WERI-Rb-1 (cell line): ENCODE measurements at regions not wholly inside any gene's neighbourhood (a gene's known extent, or its start where the extent isn't known, plus 50 kb on each side); places are given as distances from the start of the nearest gene placed in this dataset.
"Not testable (repeated sequence)": the region's sequence is repeated elsewhere in the genome, so short reads cannot be mapped to it uniquely, and the experiment has no call there.

Experiments used
- DNase-seq: peaks from one replicate; pipeline ENCODE4 v3.0.0-alpha.2; 2020
- H3K27ac ChIP-seq: fragments of 250-450 bp; sonication (Bioruptor Pico); 2 replicates; pipeline ENCODE4 v1.5.1; 2020; ENCODE audit warnings: mild to moderate bottlenecking, moderate library complexity
- H3K27me3 ChIP-seq: fragments of 250-450 bp; sonication (Bioruptor Pico); 2 replicates; pipeline ENCODE4 v1.5.1; 2021; ENCODE audit warnings: mild to moderate bottlenecking, low read depth, moderate library complexity; ENCODE audit not compliant: insufficient read depth, severe bottlenecking
- H3K36me3 ChIP-seq: fragments of 250-450 bp; sonication (Bioruptor Pico); 2 replicates; pipeline ENCODE4 v1.5.1; 2020; ENCODE audit warnings: mild to moderate bottlenecking, moderate library complexity
- H3K4me3 ChIP-seq: 2 replicates; pipeline ENCODE4 v1.5.1; 2011; ENCODE audit warnings: low read depth, mild to moderate bottlenecking, control low read depth, low read length
- H3K9me3 ChIP-seq: fragments of 250-450 bp; sonication (Bioruptor Pico); 2 replicates; pipeline ENCODE4 v1.5.1; 2021; ENCODE audit warnings: mild to moderate bottlenecking, moderate library complexity; ENCODE audit not compliant: severe bottlenecking
- CTCF ChIP-seq: IDR thresholded peaks from 2 replicates; pipeline ENCODE4 v1.5.1; 2011; ENCODE audit warnings: low read depth, mild to moderate bottlenecking, control low read depth, inconsistent platforms, low read length

GRCh38 chr2:187617905-187618304 lies 63.7 kb upstream of the TFPI start:
- Histone ChIP-seq H3K36me3 (no peaks in the 10 kb centered on the region), H3K27me3 (no peaks in the 10 kb centered on the region), H3K27ac (no peak overlapping the region), H3K9me3 (no peaks in the 10 kb centered on the region), H3K4me3 (no peak overlapping the region)
- DNase-seq = no peak
- no peak for TF ChIP-seq CTCF

GRCh38 chr2:187618813-187619212 lies 64.6 kb upstream of the TFPI start:
- Histone ChIP-seq H3K27me3 (no peaks in the 10 kb centered on the region), H3K36me3 (no peaks in the 10 kb centered on the region), H3K27ac (no peak overlapping the region), H3K9me3 (no peaks in the 10 kb centered on the region), H3K4me3 (no peak overlapping the region)
- TF ChIP-seq CTCF = no peak
- no peak for DNase-seq

GRCh38 chr2:187627153-187627552 lies 72.9 kb upstream of the TFPI start:
- H3K27ac ChIP-seq = no peak overlapping the region
- no peaks in the 10 kb centered on the region for H3K27me3 ChIP-seq
- H3K4me3 ChIP-seq = no peak overlapping the region
- TF ChIP-seq CTCF = no peak
- no peaks in the 10 kb centered on the region for H3K9me3 ChIP-seq
- no peak for DNase-seq
- H3K36me3 ChIP-seq = no peaks in the 10 kb centered on the region

- not testable (repeated sequence) for H3K27me3 ChIP-seq, H3K9me3 ChIP-seq, H3K27ac ChIP-seq, H3K36me3 ChIP-seq, DNase-seq, H3K4me3 ChIP-seq
Measured at GRCh38 chr2:187636731-187637391, 82.6 kb upstream of the TFPI start.

- DNase-seq, H3K27ac ChIP-seq, H3K36me3 ChIP-seq: not testable (repeated sequence)
Measured at GRCh38 chr2:187637392-187637740, 83.1 kb upstream of the TFPI start.

GRCh38 chr2:187637771-187638170 lies 83.5 kb upstream of the TFPI start:
- not testable (repeated sequence) for H3K27me3 ChIP-seq, DNase-seq, H3K27ac ChIP-seq, H3K4me3 ChIP-seq, H3K9me3 ChIP-seq, H3K36me3 ChIP-seq

More at GRCh38 chr2:187637392-187637740, 83.1 kb upstream of the TFPI start:
- not testable (repeated sequence) for H3K9me3 ChIP-seq, H3K27me3 ChIP-seq, H3K4me3 ChIP-seq

- Histone ChIP-seq H3K9me3 (no peaks in the 10 kb centered on the region), H3K4me3 (no peak overlapping the region), H3K27me3 (no peaks in the 10 kb centered on the region), H3K36me3 (no peaks in the 10 kb centered on the region), H3K27ac (no peak overlapping the region)
- DNase-seq = no peak
- no peak for TF ChIP-seq CTCF
Measured at GRCh38 chr2:187638840-187639239, 84.6 kb upstream of the TFPI start.
